GM10266 (cell line): ENCODE measurements at regions not wholly inside any gene's neighbourhood (a gene's known extent, or its start where the extent isn't known, plus 50 kb on each side); places are given as distances from the start of the nearest gene placed in this dataset.
"Not testable (repeated sequence)": the region's sequence is repeated elsewhere in the genome, so short reads cannot be mapped to it uniquely, and the experiment has no call there.

Experiments
- DNase-seq: peaks from one replicate; pipeline ENCODE4 v3.0.0; 2012; ENCODE audit errors: extremely low spot score
- TF ChIP-seq, protein P1 (sequence below): IDR thresholded peaks from 2 replicates; pipeline ENCODE4 v1.5.1; 2012; ENCODE audit warnings: mild to moderate bottlenecking, low read depth; ENCODE audit not compliant: control insufficient read depth, insufficient read depth; ENCODE audit errors: missing control alignments

DNA sequence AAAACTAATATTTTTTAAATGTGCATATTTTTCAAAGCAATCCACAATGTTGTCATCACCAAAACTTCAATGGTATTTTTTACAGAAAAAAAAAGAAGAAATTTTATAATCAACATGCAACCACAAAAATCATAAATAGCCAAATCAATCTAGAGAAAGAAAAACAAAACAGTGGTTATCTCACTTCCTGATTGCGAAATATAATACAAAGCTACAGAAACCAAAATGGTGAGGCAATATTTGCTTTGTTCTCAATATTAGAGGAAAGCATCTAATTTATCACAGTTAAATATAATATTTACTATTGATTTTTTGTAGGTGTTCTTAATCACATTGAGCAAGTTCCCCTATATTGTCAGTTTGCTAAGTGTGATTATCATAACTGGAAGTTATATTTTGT is 720.7 kb upstream of the ADGRB3 start:
- TF ChIP-seq, protein P1, sequence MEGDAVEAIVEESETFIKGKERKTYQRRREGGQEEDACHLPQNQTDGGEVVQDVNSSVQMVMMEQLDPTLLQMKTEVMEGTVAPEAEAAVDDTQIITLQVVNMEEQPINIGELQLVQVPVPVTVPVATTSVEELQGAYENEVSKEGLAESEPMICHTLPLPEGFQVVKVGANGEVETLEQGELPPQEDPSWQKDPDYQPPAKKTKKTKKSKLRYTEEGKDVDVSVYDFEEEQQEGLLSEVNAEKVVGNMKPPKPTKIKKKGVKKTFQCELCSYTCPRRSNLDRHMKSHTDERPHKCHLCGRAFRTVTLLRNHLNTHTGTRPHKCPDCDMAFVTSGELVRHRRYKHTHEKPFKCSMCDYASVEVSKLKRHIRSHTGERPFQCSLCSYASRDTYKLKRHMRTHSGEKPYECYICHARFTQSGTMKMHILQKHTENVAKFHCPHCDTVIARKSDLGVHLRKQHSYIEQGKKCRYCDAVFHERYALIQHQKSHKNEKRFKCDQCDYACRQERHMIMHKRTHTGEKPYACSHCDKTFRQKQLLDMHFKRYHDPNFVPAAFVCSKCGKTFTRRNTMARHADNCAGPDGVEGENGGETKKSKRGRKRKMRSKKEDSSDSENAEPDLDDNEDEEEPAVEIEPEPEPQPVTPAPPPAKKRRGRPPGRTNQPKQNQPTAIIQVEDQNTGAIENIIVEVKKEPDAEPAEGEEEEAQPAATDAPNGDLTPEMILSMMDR, result no peak
- no peak for DNase-seq

DNA sequence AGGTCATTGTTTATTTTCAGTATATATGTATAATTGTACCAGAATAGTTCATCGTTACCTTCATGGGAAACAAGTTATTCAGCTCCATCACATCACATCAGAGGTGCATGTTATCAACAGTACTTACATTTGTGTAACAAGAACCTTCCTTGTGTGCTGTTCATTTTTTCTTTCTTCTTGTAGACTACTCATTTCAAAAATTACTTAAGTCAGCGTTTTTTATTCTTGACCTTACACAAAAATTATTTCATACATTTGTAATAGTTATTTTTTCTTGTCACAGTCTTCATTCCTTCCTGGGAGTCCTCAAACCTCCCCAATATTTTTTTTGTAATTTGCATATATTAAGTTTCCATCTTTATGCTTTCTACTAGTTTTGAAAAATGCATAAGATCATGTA is 725.7 kb upstream of the ADGRB3 start:
- TF ChIP-seq, protein P1, result no peak
- DNase-seq, result no peak

DNA sequence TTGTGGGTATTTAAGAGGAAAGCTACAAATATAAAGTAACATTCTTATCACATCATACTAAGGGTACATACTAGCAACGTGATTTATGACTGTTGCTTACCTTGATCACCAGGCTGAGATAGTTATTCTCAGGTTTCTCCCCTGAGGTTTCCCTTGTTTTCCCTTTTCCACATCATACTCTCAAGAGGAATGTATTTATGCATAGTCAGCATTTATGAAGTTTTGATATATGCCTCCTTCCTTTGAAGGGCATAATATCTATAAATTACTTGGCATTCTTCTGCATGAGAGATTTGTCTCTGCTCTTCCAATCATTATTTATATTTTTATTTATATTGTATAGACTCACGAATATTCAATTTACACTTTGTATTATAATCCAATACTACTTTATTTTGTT is 726.7 kb upstream of the ADGRB3 start:
- DNase-seq, result no peak
- TF ChIP-seq, protein P1, result no peak

DNA sequence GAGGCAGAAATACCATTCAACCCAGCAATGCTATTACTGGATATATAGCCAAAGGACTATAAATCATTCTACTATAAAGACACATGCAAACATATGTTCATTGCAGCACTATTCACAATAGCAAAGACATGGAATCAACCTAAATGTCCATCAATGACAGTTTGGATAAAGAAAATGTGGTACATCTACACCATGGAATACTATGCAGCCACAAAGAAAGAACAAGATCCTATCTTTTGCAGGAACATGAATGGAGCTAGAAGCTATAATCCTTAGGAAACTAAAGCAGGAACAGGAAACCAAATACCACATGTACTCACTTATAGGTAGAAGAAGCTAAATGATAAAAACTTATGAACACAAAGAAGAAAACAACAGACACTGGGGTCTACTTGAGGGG is 730.3 kb upstream of the ADGRB3 start:
- DNase-seq, result not testable (repeated sequence)

DNA sequence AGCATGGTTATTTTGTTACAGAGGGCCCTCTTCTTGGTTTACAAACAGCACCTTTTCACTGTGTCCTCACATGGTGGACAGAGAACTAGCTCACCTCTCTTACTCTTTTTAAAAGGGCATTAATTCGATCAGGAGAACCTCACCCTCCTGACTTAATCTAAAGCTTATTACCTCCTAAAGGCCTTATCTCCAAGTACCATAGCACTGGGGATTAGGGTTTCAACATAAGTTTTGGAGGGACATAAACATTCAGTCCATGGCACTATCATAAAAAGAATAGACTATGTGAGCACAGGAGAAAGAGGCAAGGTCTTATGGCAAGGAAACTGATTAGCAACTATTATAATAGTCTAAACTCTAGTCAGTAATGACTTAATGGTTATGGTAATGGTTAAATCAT is 736.2 kb upstream of the ADGRB3 start:
- TF ChIP-seq, protein P1, result no peak
- no peak for DNase-seq

DNA sequence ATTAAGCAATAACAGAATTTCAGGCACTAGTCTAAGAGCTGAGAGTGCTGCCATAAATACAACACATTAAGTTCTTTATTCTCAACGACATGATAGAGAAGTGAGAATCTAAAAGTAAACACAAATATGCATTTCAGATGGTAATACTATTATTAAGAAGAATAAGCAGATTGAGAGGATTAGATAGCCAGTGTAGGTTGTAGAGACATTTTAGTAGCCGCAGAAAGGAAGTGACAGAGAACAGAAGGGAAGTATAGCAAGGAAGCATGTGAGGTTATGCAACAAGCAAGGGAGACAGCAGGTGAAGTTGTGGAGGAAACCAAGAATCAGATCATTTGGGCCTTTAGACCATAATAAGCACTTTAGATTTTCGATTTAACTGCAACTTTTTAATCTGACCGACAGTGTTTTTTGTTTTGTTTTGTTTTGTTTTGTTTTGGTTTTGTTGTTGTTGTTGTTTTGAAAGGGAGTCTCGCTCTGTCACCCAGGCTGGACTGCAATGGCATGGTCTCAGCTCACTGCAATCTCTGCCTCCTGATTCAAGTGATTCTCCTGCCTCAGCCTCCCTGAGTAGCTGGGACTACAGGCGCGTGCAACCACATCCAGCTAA is 737.0 kb upstream of the ADGRB3 start:
- DNase-seq, result no peak
- TF ChIP-seq, protein P1, result no peak

DNA sequence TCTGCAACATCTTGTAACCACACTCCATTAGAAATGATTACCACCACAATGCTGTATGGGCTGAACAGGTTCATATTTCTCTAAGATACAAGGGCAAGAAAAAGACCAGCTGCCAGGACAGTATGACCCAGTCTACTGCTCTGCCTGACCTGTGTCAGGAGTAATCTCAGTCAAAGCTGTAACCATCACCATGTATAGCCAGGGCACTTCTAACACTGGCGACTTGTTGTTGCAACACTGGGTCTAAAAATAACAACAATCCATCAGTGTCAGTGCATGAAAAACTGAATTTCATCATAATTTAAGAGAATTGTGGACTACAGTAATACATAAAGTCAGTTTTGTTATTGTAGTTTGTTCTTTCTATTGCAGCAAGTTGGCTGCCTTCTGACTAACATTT is 738.6 kb upstream of the ADGRB3 start:
- TF ChIP-seq, protein P1, result no peak
- DNase-seq, result no peak

DNA sequence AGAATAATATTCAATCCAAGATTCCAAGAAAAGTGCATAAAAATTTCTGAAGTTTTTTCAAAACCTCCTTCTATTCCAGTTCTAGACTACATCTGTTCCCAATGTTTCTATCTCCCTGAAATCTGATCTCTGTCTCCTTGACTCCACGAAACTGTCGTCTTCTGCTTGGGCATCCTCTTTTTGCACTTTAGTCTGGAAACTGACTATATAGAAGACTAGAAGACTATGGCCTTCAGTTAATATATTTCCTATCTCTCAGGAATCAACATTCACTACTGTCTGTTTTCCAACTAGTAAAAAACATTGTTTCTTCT is 745.4 kb upstream of the ADGRB3 start:
- TF ChIP-seq, protein P1, result no peak
- no peak for DNase-seq
